Activated CD4-positive, alpha-beta T cell treated with anti-CD3 and anti-CD28 coated beads, Interleukin-2, amount 50 U/mL, for 48 hours (primary cell): ENCODE measurements at regions not wholly inside any gene's neighbourhood (a gene's known extent, or its start where the extent isn't known, plus 50 kb on each side); places are given as distances from the start of the nearest gene placed in this dataset.
"Not testable (repeated sequence)": the region's sequence is repeated elsewhere in the genome, so short reads cannot be mapped to it uniquely, and the experiment has no call there.

Source experiments
- DNase-seq, 2 experiments: peaks; one replicate each; pipeline ENCODE4 v3.0.0-alpha.2; 2020

DNA sequence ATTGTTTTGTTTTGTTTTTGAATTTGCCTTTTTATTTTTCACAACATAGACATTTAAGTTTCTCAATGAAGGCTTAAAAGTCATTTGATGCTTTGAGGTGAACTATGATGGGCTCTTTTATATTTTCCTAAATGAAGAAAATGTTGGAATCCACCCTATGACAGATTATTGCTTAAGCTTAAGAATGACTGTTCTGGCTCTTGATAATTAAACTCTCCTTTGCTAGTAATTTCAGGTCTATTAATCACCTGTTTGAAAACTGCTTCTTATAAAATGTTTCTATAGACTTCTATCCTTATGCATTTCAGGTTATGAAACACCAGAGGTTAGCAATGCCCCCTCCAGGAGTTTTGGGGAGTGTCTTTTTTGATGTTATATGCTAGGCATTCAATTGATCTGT, 424.1 kb upstream of the DYNLRB2 start:
- no peak for DNase-seq

DNA sequence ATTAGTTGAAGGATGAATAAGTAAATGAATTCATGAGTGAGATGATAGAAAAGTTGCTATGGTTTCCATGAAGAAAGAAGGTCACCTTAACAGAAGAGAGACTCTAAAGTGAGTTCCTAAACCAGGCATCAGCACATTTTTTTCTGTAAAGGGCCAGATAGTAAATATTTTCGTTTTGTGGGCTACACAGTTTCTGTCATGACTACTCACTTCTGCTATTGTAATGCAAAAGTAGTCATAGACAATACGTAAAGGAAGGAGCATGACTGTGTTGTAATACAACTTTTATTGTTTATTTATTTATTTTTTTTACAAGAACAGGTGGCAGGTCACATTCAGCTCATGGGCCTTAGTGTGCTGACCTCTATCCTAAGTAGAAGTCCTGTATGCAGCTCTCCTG, 426.1 kb upstream of the DYNLRB2 start:
- DNase-seq = no peak

DNA sequence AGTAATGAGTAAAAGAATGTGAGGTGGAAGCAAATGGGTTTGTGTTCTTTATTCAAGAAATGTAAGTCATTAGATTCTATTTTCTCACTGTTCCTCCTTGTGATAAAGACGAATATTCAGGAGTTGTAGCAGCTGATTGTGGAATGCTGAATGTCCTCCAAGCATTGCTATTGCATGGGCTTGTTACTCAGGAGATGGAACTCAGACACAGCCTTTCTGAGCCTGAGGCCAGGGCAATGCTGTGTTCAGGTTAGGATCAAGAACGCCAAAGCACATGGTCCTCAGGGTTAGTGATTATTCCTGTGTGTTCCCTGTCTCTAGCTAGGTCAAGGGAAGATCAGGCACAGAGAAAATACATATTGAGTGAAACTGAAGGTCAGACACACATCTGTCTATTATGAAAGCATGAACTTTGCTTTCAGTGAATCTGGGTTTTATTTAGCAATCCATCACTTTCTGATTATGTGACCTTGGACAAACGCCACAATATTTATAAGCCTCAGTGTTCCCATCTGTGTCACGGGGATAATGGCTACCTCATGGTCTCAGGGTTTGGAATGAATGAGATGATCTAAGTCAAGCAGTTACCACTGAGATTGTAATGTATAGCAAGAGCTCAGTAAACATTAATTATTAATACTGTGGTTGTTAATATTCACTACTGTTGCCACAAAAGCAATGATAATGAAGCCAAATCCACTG, 426.8 kb upstream of the DYNLRB2 start:
- DNase-seq = no peak

DNA sequence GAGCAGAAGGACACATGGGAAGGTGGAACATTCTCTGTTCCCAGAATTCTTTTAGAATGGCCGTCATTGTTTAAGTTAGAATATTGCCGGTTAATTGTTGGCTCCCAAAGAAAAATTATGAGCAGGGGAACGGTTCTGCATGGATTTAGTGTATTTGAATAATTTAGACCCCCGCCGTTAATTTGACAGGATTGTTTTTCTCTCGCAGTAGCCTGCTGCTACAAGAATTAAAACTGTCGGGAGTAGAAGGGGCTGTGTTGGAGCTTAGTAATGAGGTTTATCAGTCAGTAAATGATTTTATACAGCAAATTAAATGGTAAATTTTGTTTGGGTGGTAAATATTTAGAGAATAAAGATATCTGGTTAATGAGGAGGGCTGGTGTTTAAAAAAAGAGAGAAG, 431.2 kb upstream of the DYNLRB2 start:
- DNase-seq = no peak

DNA sequence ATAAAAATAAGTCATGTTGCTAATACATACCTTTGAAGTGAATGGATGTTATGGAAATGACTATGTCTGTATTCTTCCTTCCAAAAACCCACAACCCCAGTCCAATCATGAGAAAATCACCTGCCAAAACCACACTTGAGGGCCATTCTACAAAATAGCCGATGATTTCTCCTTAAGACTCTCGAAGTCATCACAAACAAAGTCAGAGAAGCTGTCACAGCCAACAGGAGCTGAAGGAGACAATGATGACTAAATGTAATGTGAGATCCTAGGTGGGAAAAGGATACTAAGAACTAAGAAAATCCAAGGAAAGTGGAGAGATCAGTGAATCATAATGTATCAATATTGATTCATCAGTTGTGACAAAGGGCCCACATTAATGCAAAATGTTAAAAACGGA, 432.9 kb upstream of the DYNLRB2 start:
- no peak for DNase-seq

DNA sequence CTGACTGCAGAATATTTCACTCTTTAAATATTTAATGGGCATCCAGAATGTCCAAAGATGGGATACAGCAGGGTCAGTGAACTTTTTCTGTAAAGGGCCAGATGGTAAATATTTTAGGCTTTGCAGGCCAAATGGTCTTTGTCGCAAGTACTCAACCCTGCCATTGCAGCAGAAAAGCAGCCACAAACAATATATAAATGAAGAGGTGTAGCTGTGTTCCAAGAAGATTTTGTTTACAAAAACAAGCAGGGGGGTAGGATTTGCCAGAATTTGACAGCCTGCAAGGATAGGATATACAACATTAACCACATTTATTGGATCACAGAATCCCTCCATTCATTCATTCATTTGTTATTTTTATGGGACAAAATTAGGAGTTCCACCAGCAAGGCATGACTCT, 435.0 kb upstream of the DYNLRB2 start:
- DNase-seq = no peak

DNA sequence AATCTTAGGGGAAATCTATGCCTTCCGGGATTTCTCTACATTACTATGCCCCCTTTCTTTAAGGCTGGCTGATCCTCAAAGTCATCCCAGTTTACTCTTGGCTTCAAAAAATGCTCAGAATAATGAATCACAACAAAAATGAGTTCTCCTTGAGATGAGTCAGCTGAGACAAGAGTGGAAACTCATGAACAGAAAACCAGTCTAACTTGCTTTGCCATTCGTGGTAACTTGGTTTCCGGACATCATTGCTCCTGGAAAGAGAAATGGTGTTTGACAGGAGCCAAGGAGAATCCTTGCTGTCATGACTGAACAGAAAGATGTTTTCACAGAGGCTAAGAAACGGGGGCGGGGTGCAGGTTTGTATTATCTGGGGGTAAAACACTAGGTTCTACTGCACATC, 435.6 kb upstream of the DYNLRB2 start:
- DNase-seq = no peak

DNA sequence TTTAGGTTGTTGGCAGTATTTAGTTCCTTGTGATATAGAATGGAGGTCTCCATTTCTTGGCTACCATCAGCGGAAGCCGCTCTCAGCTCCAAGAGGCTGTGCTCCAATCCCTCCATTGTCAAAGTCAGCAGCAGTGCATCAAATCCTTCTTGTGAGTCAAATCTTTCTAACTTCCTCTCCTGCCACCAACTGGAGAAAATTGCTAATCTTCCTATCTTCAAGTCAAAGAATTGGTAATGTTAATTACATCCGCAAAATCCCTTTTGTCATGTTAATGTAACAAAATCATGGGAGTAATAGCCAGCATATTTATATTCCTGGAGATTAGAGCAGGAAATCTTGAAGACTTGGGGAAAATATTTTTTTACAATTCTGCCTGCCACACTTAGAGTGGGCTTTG, 436.4 kb upstream of the DYNLRB2 start:
- no peak for DNase-seq

DNA sequence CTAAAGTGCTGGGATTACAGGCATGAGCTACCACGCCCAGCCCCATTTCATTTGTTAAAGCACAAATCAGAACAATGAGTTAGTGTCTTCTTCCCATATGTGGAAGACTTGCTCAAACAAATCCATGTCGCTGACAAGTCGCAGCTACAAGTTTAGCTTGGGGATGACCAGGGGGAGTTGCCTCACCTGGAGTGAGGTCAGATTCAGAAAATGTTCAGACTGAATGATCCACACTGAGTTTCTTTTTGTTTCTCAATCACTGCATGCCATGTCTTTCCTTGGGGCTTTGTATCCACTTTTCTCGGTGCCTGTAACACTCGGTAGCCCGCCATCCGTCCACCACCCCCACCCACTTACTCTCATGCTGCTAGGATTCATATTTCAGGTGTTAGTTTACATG, 437.3 kb upstream of the DYNLRB2 start:
- DNase-seq = no peak

DNA sequence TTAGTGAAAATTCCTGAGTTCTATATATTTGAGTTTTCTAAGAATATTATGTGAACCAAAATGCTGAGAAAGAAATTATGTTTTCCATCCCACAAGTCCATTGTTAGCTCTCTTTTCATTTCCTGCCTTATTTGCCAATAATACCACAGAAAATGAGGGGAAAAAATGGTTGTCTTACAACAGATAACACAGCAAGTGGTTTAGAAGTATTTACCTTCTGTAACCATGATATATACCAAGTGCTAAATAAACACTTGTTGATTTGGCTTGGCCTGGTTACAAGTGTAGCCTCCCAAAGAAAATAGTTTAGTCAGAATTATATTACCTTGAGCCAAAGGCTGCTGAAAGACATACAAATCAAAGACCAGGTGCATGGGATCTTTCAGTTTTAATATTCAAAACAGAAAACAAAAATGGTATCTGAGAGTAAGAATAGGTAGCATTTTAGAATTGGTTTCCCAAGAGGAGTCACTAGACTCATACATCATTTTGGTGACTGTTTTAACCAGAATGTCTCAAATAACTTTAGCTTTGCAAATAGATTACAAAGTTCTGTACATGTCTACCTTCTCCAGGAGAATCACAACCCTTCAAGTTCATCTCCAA, 439.8 kb upstream of the DYNLRB2 start:
- no peak for DNase-seq

DNA sequence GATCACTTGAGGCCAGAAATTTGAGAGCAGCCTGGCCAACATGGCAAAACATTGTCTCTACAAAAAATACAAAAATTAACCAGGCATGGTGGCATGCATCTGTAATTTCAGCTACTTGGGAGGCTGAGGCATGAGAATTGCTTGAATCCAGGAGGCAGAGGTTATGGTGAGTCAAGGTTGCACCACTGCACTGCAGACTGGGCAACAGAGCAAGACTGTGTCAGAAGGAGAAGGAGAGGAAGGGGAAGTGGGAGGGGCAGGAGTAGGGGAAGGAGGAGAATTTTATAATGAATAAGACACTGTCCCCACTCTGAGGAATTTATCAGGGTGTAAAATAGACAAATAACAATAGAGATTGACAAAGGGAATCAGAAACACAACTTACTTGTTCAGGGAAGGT, 440.6 kb upstream of the DYNLRB2 start:
- DNase-seq = no peak

DNA sequence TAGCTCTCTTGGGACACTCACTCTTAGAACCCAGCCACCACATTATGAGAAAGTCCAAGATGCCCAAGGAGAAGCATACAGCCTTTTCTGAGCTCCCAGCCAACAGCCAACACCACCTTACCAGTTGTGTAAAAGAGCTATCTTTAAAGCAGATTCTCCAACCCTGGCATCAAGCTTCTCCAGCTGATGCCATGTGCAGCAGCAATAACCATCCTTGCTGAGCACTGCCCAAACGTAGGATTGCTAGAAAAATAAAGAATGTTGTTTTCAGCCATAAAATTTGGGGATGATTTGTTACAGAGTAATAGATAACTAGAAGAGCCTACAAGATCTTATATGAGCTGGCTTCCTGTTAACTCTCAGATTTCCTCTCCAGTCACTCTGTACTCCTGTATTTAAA, 443.7 kb upstream of the DYNLRB2 start:
- DNase-seq = no peak

DNA sequence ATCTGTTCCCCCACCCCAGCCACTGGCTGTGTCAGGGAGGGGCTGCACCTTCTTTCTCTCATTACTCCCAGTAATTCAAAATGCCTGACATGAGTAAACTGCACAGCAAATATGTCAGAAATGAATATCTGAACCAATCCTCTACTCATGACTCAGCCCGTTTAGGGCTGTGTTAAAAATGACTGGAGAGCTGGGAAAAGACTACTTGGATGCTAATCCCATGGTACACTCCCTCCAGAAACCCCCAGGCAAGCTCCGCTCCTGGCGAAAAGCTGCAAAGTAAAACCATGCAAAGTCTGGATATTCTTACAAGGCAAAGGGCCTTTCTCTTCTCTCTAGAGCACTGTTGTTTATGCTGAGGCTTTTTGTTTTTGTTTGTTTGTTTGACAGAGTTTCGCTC, 448.1 kb upstream of the DYNLRB2 start:
- no peak for DNase-seq

DNA sequence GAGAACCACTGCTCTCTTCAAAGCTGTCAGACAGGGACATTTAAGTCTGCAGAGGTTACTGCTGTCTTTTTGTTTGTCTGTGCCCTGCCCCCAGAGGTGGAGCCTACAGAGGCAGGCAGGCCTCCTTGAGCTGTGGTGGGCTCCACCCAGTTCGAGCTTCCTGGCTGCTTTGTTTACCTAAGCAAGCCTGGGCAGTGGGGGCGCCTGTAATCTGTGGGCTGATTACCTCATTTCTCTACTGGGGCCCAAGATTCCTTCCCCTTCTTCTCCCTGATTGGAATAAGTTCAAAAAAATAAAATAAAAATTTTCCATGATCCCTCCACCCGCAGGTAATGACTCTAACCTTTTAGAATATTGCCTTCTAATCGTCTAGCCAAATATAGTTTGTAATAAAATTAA, 449.3 kb upstream of the DYNLRB2 start:
- DNase-seq = not testable (repeated sequence)

DNA sequence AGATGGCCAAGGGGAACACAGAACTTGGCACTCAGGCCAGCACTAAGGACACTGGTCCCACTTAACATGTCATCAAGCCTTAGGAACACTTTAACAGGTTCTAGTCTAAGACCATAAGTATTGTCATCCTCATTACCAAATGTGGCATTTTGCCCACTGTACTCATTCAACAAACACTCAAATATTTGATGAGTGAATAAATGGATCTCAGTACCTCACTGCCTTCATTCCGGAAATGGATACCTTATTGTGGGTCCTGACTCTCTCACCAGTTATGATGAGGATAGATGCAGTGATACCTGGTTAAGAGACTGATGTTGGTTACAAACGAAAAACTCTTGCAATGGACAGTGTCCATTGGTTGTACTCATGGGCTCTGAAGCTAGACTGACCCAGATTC, 455.2 kb upstream of the DYNLRB2 start:
- no peak for DNase-seq

DNA sequence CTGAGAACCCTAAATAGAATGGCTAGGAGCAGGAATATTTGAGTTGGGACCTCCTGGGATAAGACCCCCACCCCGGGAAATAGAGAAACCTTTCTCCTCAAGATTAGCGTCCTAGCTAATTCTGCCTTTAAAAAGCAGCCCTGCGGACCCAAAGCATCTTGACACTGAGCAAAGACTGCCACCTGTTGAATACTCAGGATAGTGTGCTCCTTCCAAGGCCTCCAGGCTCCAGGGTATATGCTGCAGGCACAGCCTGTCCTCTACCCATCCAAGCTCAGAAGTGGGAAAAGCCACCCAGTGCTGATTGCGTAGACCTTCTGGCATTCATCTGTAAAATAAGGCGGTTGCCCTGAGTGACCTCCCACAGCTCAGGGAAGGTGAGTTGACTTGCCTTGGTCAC, 456.2 kb upstream of the DYNLRB2 start:
- DNase-seq = peak; percentile 10 to 11

DNA sequence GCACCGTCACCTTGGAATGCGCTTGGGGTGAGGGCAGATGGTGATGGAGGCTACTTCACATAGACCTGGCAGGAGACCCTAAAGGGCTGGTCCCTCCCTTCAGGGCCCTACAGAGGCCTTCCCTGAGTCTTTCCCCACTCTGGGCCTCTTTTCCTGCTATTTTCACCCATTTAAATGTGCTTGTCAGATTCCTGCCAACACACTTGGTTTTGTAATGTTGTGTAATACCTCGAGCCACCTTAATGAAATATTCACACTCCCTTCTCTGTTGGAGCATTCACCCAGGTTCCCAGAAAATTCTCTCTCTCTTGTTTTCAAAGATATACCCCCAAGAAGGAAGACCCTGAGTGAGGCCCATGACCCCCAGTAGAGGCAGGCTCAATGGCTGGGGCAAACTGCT, 456.6 kb upstream of the DYNLRB2 start:
- no peak for DNase-seq

DNA sequence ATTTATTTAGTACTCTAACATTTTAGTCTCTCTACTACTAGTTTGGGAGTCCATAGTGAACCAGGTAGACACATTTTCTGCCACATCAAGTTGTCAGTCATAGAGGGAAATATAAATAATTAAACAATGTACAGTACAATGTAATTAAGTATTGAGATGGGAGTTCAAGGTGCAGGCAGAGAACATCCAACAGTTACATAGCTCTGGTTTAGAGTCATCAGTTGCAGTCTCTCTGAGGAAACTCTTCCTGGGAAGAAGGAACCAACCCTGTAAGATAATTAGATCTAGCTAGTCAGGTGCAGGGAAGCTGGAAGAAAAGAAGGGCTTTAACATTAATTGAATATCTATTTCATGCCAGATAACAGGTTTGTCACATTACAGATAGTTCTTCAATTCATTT, 457.9 kb upstream of the DYNLRB2 start:
- no peak for DNase-seq

DNA sequence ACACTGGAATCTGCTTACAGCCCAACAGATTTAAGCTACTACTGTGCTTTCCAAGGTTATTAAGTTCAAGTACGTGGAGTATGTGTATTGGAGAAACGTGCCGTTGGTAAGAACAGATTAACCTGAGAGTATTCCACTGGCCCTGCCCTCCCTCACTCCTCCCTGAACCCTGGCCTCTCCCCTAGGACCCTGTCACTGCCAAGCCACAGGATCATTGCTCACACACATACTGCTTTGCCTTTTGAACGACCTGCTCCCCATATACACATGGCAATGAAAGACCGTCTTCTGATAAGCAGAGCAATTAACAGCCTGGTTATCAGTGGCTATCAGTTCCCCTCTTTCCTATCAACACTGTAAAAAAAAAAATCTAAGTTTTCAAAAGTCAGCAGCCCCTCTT, 458.9 kb upstream of the DYNLRB2 start:
- DNase-seq = no peak

DNA sequence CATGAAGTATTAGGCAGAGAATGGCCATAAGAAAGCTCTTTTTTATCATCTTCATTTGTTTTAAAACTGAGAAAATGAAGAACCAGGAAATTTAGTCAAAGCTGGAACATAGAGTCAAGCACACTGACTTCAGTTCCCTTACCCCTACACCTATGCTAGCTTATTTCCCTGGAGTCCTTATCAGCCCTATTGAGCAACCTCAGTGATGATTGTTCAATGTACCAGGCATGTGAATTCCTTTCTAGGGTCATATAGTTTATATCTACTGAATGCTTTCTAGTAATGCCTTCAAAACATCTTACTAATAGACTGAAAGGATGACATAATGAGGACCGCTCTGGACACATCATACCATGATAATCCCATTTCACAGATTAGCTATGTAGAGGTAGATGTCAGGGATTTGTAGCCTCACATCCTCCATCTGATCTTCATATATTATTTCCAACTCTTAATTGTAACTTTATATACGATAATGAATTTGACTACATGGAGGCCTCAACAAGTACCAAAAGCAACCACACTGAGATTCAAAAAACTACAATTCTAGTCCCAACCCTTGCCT, 460.4 kb upstream of the DYNLRB2 start:
- no peak for DNase-seq

DNA sequence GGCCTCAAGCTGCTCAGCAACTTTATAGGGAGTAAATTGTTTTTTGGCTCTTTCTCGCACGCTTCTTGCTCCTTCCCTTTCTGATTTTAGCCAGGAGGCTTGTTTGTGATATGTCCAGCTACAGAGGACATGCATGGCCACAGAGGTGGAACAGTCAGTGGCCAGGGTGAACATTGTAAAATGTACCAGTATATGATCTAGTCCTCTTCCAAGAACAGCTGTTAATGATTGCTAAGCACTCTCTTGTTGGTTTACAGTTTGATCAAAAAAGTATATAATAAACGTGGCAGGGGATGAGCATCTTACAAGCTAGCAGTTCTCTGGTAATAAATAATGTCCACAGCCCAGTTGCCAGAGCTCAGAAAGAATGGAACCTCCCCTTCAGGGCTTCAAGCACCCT, 461.7 kb upstream of the DYNLRB2 start:
- no peak for DNase-seq

DNA sequence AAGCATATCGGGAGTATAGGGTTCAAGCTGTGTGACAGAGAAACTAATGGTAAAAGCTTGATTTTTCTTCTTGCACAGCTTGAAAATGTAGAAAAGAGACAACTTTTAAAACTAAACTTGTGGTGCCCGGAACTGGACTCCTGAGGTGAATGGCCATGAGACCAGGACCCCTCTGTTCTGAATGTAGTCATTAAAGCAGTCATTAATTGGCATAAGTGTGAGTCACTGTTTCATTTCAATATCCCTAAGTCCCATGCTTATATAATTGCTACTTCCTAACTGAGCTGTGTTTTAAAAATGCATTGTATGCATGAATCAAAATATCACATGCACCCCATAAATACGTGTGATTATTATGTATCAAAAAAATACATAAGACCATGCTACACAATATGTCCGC, 463.1 kb upstream of the DYNLRB2 start:
- no peak for DNase-seq

DNA sequence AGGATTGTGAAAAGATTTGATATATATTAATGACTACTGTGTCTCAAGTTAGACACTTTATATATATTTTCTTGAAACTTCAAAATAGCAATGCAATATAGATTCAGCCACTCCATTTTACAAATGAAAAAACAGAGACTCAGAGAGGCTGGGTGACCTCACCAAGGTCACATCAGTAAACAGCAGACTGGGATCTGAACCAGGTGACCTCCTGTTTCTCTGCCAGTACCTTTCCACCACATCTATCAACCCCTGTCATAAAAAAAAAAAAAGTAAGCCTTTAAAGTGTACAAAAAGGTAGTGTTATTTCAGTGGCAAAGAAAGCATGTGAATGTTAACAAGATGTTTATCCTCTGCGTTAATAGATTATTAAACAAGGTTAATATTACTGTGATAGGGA, 466.5 kb upstream of the DYNLRB2 start:
- no peak for DNase-seq

DNA sequence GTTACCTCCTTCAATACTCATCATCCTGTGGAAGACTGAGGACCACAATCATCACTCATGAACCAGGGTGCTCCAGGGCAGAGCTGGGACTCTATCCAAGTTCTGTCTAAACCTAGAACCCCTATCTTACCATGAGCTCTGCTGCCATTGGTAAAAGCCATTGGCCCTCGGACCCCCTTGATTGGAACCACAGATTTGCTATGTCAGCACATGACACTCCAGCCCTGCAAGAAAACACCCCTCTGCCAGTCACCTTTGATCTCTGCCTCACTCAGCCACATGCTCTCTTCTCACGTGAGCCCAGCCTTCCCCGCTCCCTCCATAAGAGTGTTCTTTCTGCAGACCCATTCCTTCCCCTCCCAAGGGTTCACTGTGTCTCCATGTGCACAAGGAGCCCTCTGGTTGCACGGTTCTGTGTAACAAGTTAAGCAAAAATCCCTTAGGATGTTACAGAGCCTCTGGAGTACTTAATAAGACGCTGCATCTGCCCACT, 468.8 kb upstream of the DYNLRB2 start:
- no peak for DNase-seq
